PC-3 (cell line): ENCODE measurements at regions not wholly inside any gene's neighbourhood (a gene's known extent, or its start where the extent isn't known, plus 50 kb on each side); places are given as distances from the start of the nearest gene placed in this dataset.

Experiments used
- EZH2 ChIP-seq: fragments of 300-600 bp; sonication (generic); IDR thresholded peaks from one replicate; pipeline ENCODE4 v1.6.1; 2017; ENCODE audit warnings: antibody characterized with exemption, mild to moderate bottlenecking, low read length; ENCODE audit not compliant: unreplicated experiment
- EZH2phosphoT487 ChIP-seq: fragments of 300-600 bp; sonication (generic); IDR thresholded peaks from 2 replicates; pipeline ENCODE4 v1.6.1; 2018; ENCODE audit warnings: mild to moderate bottlenecking, antibody characterized with exemption, low read length, borderline replicate concordance
- TF ChIP-seq, protein P1 (sequence below): fragments of 300-600 bp; sonication (generic); conservative IDR thresholded peaks from 2 replicates; pipeline ENCODE4 v1.5.1; 2017; ENCODE audit warnings: antibody characterized with exemption, low read depth, mild to moderate bottlenecking, low read length

- TF ChIP-seq, protein P1, sequence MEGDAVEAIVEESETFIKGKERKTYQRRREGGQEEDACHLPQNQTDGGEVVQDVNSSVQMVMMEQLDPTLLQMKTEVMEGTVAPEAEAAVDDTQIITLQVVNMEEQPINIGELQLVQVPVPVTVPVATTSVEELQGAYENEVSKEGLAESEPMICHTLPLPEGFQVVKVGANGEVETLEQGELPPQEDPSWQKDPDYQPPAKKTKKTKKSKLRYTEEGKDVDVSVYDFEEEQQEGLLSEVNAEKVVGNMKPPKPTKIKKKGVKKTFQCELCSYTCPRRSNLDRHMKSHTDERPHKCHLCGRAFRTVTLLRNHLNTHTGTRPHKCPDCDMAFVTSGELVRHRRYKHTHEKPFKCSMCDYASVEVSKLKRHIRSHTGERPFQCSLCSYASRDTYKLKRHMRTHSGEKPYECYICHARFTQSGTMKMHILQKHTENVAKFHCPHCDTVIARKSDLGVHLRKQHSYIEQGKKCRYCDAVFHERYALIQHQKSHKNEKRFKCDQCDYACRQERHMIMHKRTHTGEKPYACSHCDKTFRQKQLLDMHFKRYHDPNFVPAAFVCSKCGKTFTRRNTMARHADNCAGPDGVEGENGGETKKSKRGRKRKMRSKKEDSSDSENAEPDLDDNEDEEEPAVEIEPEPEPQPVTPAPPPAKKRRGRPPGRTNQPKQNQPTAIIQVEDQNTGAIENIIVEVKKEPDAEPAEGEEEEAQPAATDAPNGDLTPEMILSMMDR = no peak
- TF ChIP-seq EZH2phosphoT487 (no peak), EZH2 (no peak)
Measured at GRCh38 chr16:63769211-63769610, 1352.7 kb downstream of the CDH11 start.
